ENCODE measurements at regions not wholly inside any gene's neighbourhood (a gene's known extent, or its start where the extent isn't known, plus 50 kb on each side); places are given as distances from the start of the nearest gene placed in this dataset.

GRCh38 chr5:136808756-136809155, 443.4 kb upstream of the TRPC7 start (continued):
- TF ChIP-seq CHD7 (IDR thresholded peaks at IDR 0.05; ENCODE audit: insufficient replicate concordance, low read length) (no peak), CTBP2 (IDR thresholded peaks at IDR 0.05; ENCODE audit: borderline replicate concordance, insufficient read depth, insufficient read length, low read length) (no peak), ASH2L (IDR thresholded peaks at IDR 0.05; ENCODE audit: low read length) (no peak), SP1 (IDR thresholded peaks at IDR 0.05; ENCODE audit: low read depth, low read length) (no peak), CTCF (IDR thresholded peaks at IDR 0.05; ENCODE audit: control extremely low read depth in 1 of 3, insufficient read depth in 1 of 3, low read depth in 1 of 3, low read length in 3 of 3) (no peak), POLR2A (IDR thresholded peaks at IDR 0.05; ENCODE audit: control extremely low read depth in 1 of 2, low read depth in 2 of 2, low read length in 2 of 2) (no peak), BACH1 (IDR thresholded peaks at IDR 0.05; ENCODE audit: low read length) (no peak), SIN3A (conservative IDR thresholded peaks at IDR 0.05 in 1 of 2, IDR thresholded peaks at IDR 0.05 in 1 of 2; ENCODE audit: low read depth in 1 of 2, low read length in 2 of 2) (no peak)

Data from H1 (cell line).